MM.1S (cell line): ENCODE measurements at regions not wholly inside any gene's neighbourhood (a gene's known extent, or its start where the extent isn't known, plus 50 kb on each side); places are given as distances from the start of the nearest gene placed in this dataset.

Source experiments
- DNase-seq: peaks from one replicate; pipeline ENCODE4 v3.0.0-alpha.2; 2015
- H2AFZ ChIP-seq: fragments of 300-600 bp; sonication (generic); 2 replicates; pipeline ENCODE4 v1.6.0; 2016; ENCODE audit warnings: antibody characterized with exemption, low read length
- H3F3A ChIP-seq: fragments of 300-600 bp; sonication (generic); 2 replicates; pipeline ENCODE4 v1.6.1; 2016; ENCODE audit warnings: mild to moderate bottlenecking, antibody characterized with exemption, low read length, moderate library complexity, mixed read lengths; ENCODE audit not compliant: insufficient read depth
- H3K27ac ChIP-seq: fragments of 300-600 bp; sonication (generic); 2 replicates; pipeline ENCODE4 v1.5.1; 2016; ENCODE audit warnings: mild to moderate bottlenecking, low read length
- H3K27me3 ChIP-seq: fragments of 300-600 bp; sonication (generic); replicated peaks from 2 replicates; pipeline ENCODE4 v1.6.0; 2016; ENCODE audit warnings: low read length; ENCODE audit not compliant: insufficient read depth
- H3K36me3 ChIP-seq: fragments of 300-600 bp; sonication (generic); replicated peaks from 2 replicates; pipeline ENCODE4 v1.6.1; 2016; ENCODE audit warnings: mild to moderate bottlenecking, low read length, mixed read lengths; ENCODE audit not compliant: insufficient read depth
- H3K4me1 ChIP-seq: fragments of 300-600 bp; sonication (generic); 2 replicates; pipeline ENCODE4 v1.6.1; 2016; ENCODE audit warnings: low read length, mixed read lengths
- H3K4me2 ChIP-seq: fragments of 300-600 bp; sonication (generic); 2 replicates; pipeline ENCODE4 v1.6.0; 2016; ENCODE audit warnings: low read depth, low read length
- H3K4me3 ChIP-seq: fragments of 300-600 bp; sonication (generic); 2 replicates; pipeline ENCODE4 v1.5.1; 2016; ENCODE audit warnings: low read length, mixed read lengths
- H3K79me2 ChIP-seq: fragments of 300-600 bp; sonication (generic); 2 replicates; pipeline ENCODE4 v1.6.1; 2016; ENCODE audit warnings: mixed run types, low read length, mixed read lengths
- H3K9ac ChIP-seq: fragments of 300-600 bp; sonication (generic); 2 replicates; pipeline ENCODE4 v1.6.1; 2016; ENCODE audit warnings: low read length, mixed read lengths
- H3K9me2 ChIP-seq: fragments of 300-600 bp; sonication (generic); replicated peaks from 2 replicates; pipeline ENCODE4 v1.6.1; 2016; ENCODE audit warnings: mild to moderate bottlenecking, low read length, mixed read lengths; ENCODE audit not compliant: insufficient read depth
- H3K9me3 ChIP-seq: fragments of 300-600 bp; sonication (generic); replicated peaks from 2 replicates; pipeline ENCODE4 v1.6.1; 2016; ENCODE audit warnings: mild to moderate bottlenecking, low read length, mixed read lengths; ENCODE audit not compliant: insufficient read depth
- H4K20me1 ChIP-seq: fragments of 300-600 bp; sonication (generic); 2 replicates; pipeline ENCODE4 v1.6.1; 2016; ENCODE audit warnings: mild to moderate bottlenecking, low read length, moderate library complexity, mixed read lengths; ENCODE audit not compliant: insufficient read depth
- EZH2 ChIP-seq: fragments of 300-600 bp; sonication (generic); optimal IDR thresholded peaks from 2 replicates; pipeline ENCODE3; 2017; ENCODE audit warnings: low read depth, mild to moderate bottlenecking, antibody characterized with exemption, low read length, mixed read lengths
- EZH2phosphoT487 ChIP-seq: fragments of 300-600 bp; sonication (generic); IDR thresholded peaks from 2 replicates; pipeline ENCODE4 v1.6.1; 2018; ENCODE audit warnings: antibody characterized with exemption, low read length
- TF ChIP-seq, protein P1 (sequence below): fragments of 300-600 bp; sonication (generic); IDR thresholded peaks from 2 replicates; pipeline ENCODE4 v1.5.1; 2016; ENCODE audit warnings: antibody characterized with exemption, low read length, mixed read lengths

DNA sequence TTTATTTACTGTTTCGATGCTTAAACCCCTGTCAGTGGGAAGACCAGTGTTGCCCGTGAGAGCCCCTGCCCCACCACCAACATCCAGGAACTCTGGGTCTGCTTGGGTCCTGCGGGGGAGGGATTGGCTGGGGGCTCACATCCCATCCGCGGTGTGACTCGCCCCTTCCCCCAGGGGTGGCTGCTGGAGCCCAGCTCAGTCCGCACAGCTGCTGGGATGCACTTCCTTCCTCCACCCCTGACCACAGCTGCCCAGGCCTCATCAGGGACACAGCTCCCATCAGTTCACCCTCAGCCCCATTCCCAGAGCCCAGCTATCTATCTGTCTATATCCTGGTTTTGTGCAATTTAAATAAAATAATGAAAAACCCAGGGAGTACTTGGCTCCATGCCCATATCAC, 54.5 kb downstream of the JAKMIP3 start:
- H3K4me3 ChIP-seq, result no peak overlapping the region
- TF ChIP-seq EZH2 (no peak), EZH2phosphoT487 (no peak)
- TF ChIP-seq, protein P1, sequence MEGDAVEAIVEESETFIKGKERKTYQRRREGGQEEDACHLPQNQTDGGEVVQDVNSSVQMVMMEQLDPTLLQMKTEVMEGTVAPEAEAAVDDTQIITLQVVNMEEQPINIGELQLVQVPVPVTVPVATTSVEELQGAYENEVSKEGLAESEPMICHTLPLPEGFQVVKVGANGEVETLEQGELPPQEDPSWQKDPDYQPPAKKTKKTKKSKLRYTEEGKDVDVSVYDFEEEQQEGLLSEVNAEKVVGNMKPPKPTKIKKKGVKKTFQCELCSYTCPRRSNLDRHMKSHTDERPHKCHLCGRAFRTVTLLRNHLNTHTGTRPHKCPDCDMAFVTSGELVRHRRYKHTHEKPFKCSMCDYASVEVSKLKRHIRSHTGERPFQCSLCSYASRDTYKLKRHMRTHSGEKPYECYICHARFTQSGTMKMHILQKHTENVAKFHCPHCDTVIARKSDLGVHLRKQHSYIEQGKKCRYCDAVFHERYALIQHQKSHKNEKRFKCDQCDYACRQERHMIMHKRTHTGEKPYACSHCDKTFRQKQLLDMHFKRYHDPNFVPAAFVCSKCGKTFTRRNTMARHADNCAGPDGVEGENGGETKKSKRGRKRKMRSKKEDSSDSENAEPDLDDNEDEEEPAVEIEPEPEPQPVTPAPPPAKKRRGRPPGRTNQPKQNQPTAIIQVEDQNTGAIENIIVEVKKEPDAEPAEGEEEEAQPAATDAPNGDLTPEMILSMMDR, result no peak
- H3K9ac ChIP-seq, result no peak overlapping the region
- no peaks in the 10 kb centered on the region for H3F3A ChIP-seq
- no peak overlapping the region for H3K27ac ChIP-seq
- no peaks in the 10 kb centered on the region for H3K36me3 ChIP-seq
- H3K27me3 ChIP-seq, result peaks cover 51% of the 10 kb centered on the region
- no peaks in the 10 kb centered on the region for H3K9me3 ChIP-seq
- H4K20me1 ChIP-seq, result no peaks in the 10 kb centered on the region
- H3K79me2 ChIP-seq, result no peaks in the 10 kb centered on the region
- DNase-seq, result no peak
- H3K9me2 ChIP-seq, result no peaks in the 10 kb centered on the region
- H2AFZ ChIP-seq, result no peak overlapping the region
- H3K4me1 ChIP-seq, result no peaks in the 10 kb centered on the region
- no peak overlapping the region for H3K4me2 ChIP-seq

DNA sequence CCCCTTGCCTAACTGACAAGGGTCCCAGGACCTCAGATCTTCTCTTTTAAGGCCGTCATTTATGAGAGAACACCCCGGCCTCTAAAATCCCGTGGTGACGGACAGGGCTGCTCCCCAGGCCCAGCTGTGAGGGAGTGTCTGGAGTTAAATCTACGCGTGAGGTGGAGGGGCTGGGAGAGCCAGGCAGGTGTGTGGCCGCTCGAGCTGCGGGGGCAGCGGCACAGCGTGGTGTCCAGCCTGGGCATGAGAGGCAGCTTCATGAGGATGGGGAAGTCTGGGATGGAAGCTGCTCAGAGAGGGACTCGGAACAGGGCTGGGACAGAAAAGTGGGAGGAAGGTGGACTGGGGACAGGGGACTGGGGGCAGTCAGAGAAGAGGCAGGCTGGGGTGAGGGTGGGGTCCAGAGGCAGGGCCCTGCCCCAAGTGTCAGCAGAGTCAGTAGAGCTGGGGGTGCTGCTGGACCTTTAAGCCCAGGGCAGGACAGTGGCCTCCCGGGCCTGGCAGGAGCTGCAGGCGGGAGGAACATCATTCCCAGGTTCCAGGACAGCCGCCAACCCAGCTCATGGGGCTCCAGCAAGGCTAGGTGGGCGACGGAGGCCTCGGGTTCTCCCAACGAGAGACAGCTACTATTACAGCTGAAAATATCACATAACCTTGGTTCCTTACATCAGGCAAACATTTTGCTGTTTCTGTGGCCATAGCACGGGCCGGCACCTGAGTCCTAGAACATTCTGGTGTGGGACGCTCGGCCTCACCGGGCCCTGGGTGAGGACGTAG, 55.2 kb downstream of the JAKMIP3 start:
- Histone ChIP-seq H3K27ac (no peak overlapping the region), H3K27me3 (peaks cover 51% of the 10 kb centered on the region)

DNA sequence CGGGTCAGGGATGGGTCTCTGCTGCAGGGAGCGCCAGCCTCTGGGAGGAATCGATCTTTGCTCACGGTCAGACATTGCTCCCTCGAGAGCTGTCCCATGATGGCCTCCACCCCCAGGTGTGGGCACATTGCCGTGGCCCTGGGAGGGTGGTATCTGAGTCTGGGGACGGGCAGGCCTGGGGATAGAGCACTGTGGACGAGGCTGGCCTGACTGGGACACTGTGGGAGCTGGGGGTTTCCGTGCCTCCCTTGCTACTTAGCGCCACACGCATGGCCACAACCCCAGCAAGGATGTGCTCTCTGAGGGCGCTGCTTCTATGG, 55.7 kb downstream of the JAKMIP3 start:
- Histone ChIP-seq H3K4me1 (no peaks in the 10 kb centered on the region), H3K9me3 (no peaks in the 10 kb centered on the region), H3K27ac (no peak overlapping the region), H3K4me2 (no peak overlapping the region), H2AFZ (no peak overlapping the region), H4K20me1 (no peaks in the 10 kb centered on the region), H3K27me3 (peaks cover 55% of the 10 kb centered on the region), H3K9ac (no peak overlapping the region), H3K79me2 (no peaks in the 10 kb centered on the region), H3K9me2 (no peaks in the 10 kb centered on the region), H3F3A (no peaks in the 10 kb centered on the region), H3K36me3 (no peaks in the 10 kb centered on the region), H3K4me3 (no peak overlapping the region)
- TF ChIP-seq EZH2 (no peak), EZH2phosphoT487 (no peak)
- TF ChIP-seq, protein P1, result no peak
- DNase-seq, result no peak

More for the DNA sequence above, 55.2 kb downstream of the JAKMIP3 start:
- Histone ChIP-seq H3K9ac (no peak overlapping the region), H3K79me2 (no peaks in the 10 kb centered on the region), H3K4me2 (no peak overlapping the region), H4K20me1 (no peaks in the 10 kb centered on the region), H3K4me1 (no peaks in the 10 kb centered on the region), H3K9me3 (no peaks in the 10 kb centered on the region), H3K4me3 (no peak overlapping the region), H3K9me2 (no peaks in the 10 kb centered on the region), H2AFZ (no peak overlapping the region), H3K36me3 (no peaks in the 10 kb centered on the region), H3F3A (no peaks in the 10 kb centered on the region)
- no peak for DNase-seq
- TF ChIP-seq EZH2phosphoT487 (no peak), EZH2 (no peak)
- TF ChIP-seq, protein P1, result no peak
